GM19372 (cell line): ENCODE measurements at regions not wholly inside any gene's neighbourhood (a gene's known extent, or its start where the extent isn't known, plus 50 kb on each side); places are given as distances from the start of the nearest gene placed in this dataset.

ENCODE experiments used
- ATAC-seq: cut with Tn5 transposase; IDR thresholded peaks from one replicate; pipeline ENCODE4 v1.9.1; 2021; ENCODE audit warnings: mild to moderate bottlenecking, low read depth, moderate library complexity; ENCODE audit not compliant: unreplicated experiment

GRCh38 chr5:163766936-163767670 lies 261.7 kb downstream of the MAT2B start:
- ATAC-seq: no peak

- no peak for ATAC-seq
Observed at GRCh38 chr5:163770625-163771024, 265.2 kb downstream of the MAT2B start.

GRCh38 chr5:163772241-163772640 lies 266.8 kb downstream of the MAT2B start:
- no peak for ATAC-seq

- no peak for ATAC-seq
Observed at GRCh38 chr5:163772644-163773043, 267.2 kb downstream of the MAT2B start.

GRCh38 chr5:163773226-163773625 lies 267.8 kb downstream of the MAT2B start:
- no peak for ATAC-seq

GRCh38 chr5:163789870-163790269 lies 284.5 kb downstream of the MAT2B start:
- ATAC-seq: no peak

GRCh38 chr5:163790497-163790896 lies 285.1 kb downstream of the MAT2B start:
- no peak for ATAC-seq

GRCh38 chr5:163794993-163795392 lies 289.6 kb downstream of the MAT2B start:
- ATAC-seq: no peak

GRCh38 chr5:163807781-163808180 lies 302.4 kb downstream of the MAT2B start:
- no peak for ATAC-seq

- no peak for ATAC-seq
Observed at GRCh38 chr5:163809473-163809872, 304.1 kb downstream of the MAT2B start.

GRCh38 chr5:163813900-163814299 lies 308.5 kb downstream of the MAT2B start:
- no peak for ATAC-seq

GRCh38 chr5:163815240-163815791 lies 309.9 kb downstream of the MAT2B start:
- no peak for ATAC-seq

- no peak for ATAC-seq
Observed at GRCh38 chr5:163821142-163821541, 315.7 kb downstream of the MAT2B start.

GRCh38 chr5:163822548-163822947 lies 317.1 kb downstream of the MAT2B start:
- ATAC-seq: no peak

GRCh38 chr5:163825661-163826060 lies 320.2 kb downstream of the MAT2B start:
- ATAC-seq: no peak

GRCh38 chr5:163826201-163826600 lies 320.8 kb downstream of the MAT2B start:
- ATAC-seq: no peak

GRCh38 chr5:163832155-163832554 lies 326.7 kb downstream of the MAT2B start:
- no peak for ATAC-seq

- ATAC-seq: no peak
Observed at GRCh38 chr5:163838738-163839137, 333.3 kb downstream of the MAT2B start.

GRCh38 chr5:163846512-163846911 lies 341.1 kb downstream of the MAT2B start:
- ATAC-seq: no peak

- no peak for ATAC-seq
Observed at GRCh38 chr5:163855754-163856153, 350.3 kb downstream of the MAT2B start.

- no peak for ATAC-seq
Observed at GRCh38 chr5:163861670-163862069, 356.3 kb downstream of the MAT2B start.

- no peak for ATAC-seq
Observed at GRCh38 chr5:163867324-163867723, 361.9 kb downstream of the MAT2B start.
